Fibroblast of gingiva (primary cell): ENCODE measurements at regions not wholly inside any gene's neighbourhood (a gene's known extent, or its start where the extent isn't known, plus 50 kb on each side); places are given as distances from the start of the nearest gene placed in this dataset.

Experiments
- DNase-seq: peaks from one replicate; pipeline ENCODE4 v3.0.0-alpha.2; 2011; ENCODE audit warnings: low read depth

DNA sequence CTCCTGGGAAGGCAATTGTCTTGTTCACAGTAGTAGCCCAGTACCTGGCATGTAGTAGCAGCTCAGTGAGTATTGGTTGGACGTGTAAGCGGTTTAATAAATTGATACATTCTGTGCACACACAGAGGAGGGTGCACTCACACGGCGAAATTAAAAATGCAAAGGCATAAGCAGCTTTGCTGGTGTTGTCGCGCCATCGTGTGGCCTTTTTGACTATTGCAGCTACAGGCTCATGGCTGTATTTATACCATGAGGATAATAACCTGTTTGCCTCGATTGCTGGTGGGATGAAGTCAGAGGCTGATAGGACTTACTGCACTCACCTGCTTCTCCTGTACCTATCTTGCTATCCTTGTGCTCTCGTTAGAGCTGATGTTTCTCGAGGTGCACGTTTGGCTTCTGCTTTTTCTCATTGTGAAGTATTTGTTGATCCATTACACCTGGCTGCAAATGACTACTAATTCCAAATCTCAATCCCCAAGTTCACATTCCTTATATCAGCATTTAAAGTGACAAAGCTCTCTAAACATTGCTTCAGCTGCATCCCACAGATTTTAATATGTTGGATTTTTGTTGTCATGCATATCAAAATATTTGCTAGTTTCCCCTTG, 61.5 kb downstream of the TBXT start:
- DNase-seq = peak; percentile 50

GRCh38 chr6:166105341-166106075, 62.1 kb downstream of the TBXT start:
- no peak for DNase-seq

- DNase-seq = no peak
Measured at GRCh38 chr6:166104872-166105271, 62.8 kb downstream of the TBXT start.

DNA sequence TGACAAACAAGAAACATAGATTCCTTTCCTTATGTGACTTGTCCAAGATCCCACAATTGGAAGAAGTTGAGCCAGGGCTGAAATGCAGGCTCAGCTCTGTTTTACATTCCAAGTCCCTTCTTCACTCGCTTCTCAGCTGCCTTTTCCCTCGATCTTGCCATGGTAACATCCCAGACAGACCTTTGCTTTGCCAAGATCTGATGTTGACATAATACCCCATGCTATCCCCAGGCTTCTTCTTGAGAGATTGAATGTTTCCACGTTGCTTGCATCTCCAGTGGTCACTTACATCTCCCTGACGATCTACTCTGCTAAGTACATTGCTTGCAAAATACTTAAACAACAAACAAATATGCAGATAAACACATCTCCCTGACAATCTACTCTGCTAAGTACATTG, 63.5 kb downstream of the TBXT start:
- peak; percentile 68 for DNase-seq

DNA sequence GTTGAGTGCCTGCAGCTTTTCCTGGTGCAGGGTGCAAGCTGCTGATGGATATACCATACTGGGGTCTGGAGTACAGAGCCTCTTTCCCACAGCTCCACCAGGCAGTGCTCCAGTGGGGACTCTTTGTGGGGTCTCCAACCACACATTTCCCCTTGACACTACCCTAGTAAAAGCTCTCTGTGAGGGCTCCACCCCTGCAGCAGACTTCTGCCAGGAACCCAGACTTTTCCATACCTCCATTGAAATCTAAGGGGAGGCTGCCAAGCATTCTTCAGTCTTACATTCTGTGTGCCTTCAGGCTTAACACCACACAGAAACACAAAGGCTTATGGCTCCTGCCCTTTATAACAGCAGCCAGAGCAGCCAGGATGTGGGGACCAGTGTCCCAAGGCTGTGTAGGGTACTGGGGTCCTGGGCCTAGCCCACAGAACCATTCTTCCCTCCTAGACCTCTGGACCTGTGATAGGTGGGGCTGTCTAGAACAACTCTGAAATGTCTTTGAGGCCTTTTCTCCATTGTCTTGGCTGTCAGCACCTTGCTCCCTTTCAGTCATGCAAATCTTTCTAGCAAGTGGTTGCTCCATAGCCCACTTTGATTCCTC, 65.7 kb downstream of the TBXT start:
- DNase-seq = no peak

DNA sequence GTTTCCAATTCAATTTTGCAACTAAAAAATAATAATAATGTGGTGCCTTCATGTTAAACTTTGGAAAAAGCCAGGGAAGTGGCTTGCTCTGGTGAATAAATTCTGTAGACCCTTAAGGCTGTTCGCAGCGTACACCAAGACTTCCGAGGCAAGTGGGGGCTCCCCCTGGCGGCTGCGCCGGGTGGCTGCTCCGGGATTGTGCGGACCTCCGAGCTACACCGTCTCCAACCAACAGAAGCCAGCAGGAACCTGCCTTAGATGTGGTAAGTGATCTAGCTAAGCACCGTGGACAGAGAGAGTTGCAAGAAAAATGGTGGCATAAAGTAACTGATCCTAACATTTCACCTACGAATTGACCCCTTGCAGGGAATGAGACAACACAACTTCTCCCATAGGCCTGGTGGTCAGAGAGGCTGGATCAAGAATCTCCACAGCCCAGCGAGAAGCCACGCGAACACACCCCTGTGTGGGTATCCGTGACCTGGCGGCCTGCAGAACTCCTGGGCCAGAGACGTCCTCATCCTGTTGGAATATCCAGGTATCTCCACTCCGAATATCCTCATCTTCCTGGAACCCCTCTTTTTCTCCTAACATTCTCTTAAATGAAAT, 69.6 kb downstream of the TBXT start:
- peak; percentile 69 for DNase-seq

DNA sequence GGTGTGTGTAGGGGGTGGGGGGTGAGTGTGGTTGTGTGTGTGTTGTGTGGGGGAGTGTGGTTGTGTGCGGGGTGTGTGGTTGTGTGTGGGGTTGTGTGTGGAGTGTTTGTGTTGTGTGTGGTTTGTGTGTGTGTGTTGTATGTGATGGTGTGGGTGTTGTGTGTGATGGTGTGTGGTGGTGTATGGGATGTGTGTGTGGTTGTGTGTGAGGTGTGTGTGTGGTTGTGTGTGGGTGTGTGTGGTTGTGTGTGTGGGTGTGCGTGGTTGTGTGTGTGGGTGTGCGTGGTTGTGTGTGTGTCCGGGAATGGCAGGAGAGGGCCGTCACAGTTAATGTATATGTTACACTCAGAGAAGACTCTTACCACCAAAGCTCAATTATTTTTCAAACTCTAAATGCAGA, 79.8 kb downstream of the TBXT start:
- DNase-seq = no peak

GRCh38 chr6:166087246-166087645, 80.4 kb downstream of the TBXT start:
- DNase-seq = no peak

DNA sequence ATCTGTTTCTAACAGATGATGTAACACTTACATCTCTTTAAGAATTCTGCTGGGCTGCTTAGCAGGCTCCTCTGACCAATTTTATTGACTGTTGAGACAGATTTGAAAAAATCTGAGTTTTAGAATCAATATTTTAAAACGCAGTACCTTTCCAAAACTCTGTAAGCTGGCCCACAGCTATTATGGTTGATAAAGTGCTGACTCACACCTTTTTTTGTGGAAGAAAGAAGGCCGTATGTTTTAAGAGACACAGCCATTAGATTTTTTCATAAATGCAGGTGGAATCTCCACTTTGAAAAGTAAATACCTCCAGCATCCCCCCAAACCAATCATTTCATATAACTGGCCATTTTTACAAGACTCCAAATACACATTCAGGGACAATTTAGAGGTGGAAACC, 82.2 kb downstream of the TBXT start:
- DNase-seq = no peak

- DNase-seq = no peak
Measured at GRCh38 chr6:166084951-166085350, 82.7 kb downstream of the TBXT start.

- DNase-seq = no peak
Measured at GRCh38 chr6:166079841-166080240, 87.8 kb downstream of the TBXT start.

- DNase-seq = peak; percentile 87
Measured at GRCh38 chr6:166078294-166078693, 89.4 kb downstream of the TBXT start.

GRCh38 chr6:166076625-166077024, 91.0 kb downstream of the TBXT start:
- no peak for DNase-seq

DNA sequence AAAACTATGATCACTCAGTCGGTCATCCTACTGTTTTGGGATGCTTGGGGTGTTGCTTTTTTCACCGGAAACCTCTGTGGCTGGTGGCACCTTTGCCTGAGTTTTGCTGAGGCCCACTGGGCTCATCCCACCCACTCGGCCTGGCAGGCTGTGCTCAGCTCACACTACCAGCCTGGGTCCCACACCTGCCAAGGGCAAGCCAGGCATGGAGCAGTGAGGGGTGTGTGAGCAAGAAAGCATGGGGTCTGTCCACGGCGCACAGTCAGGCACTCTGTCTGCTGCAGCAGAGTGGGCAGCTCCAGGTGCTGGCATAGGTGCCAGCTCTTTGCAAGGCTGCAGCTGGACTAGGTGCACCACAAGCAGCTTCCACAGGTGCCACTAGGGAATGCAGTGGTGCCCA, 91.7 kb downstream of the TBXT start:
- DNase-seq = no peak

DNA sequence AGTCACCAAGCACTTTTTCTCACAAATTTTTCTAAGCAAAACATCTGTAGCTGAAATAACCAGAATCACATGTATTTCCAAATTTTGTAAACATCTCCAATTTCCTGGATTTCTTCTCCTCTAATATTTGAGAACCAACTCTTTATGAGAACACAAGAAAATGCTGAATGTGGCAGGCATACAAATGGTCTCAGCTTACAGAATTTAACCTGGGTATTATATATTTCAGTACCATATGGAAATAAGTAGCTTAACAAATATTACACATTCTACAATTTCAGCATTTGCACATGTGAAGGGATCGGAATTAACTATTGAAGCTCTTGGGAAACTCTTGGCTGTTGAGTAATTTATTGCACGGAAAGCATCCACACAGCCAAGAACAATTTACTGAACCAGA, 92.5 kb downstream of the TBXT start:
- DNase-seq = peak; percentile 86

GRCh38 chr6:166073082-166073481, 94.6 kb downstream of the TBXT start:
- DNase-seq = no peak

DNA sequence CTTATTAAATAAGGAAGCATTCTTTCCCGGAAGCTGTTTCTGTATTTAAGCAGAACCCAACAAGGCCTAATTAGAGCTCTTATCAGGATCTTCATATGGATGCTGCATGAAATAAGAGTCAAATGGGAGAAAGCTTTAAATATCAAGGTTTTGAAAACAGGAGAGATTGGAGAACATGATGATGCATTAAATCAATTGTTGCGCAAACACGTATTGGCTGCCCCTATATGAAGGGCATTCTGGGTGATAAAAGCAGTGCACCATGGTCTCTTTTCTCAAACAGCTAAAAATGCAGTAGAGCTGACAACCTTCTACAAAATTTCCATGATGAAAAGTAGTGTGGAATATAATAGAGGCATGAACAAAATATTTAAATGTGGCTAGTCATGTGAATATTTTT, 98.9 kb downstream of the TBXT start:
- no peak for DNase-seq

- no peak for DNase-seq
Measured at GRCh38 chr6:166058064-166058739, 109.4 kb downstream of the TBXT start.

DNA sequence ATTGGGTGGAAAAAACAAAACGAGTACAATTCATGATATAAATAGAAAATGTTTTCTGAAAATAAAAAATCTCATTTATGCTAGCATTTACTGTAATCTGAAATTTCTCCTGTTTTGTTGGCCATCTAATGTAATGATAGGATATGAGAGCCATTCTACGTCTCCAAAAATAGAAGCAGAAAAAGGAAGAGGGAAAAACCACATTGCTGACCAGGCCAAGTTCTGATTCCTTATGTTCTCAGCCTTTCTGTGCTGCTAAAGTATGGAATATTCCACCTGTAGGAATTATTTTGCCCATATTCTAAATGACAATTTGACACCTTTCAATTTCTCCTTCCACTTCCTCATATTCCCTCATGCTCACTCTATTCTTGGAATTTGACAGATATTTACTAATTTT, 110.2 kb downstream of the TBXT start:
- DNase-seq = no peak

- DNase-seq = peak; percentile 18
Measured at GRCh38 chr6:166056637-166057036, 111.0 kb downstream of the TBXT start.

DNA sequence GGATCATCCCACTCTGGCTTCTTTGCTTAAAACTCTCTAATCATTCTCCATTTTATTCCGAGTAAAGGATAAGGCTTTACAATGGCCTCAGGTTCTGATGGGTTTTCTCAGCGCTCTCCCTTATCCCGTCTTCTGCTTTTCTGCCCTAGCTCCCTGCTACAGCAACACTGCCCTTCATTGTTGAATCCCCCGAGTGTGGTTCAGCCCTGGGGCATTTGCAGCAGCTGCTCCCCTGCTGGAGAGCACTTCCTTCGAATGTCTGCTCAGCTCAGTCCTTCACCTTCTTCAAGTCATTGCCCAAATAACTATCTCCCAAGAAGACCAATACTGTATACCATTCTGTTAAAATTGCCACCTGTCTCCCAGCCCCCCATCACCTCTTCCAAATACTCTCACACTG, 111.8 kb downstream of the TBXT start:
- no peak for DNase-seq

DNA sequence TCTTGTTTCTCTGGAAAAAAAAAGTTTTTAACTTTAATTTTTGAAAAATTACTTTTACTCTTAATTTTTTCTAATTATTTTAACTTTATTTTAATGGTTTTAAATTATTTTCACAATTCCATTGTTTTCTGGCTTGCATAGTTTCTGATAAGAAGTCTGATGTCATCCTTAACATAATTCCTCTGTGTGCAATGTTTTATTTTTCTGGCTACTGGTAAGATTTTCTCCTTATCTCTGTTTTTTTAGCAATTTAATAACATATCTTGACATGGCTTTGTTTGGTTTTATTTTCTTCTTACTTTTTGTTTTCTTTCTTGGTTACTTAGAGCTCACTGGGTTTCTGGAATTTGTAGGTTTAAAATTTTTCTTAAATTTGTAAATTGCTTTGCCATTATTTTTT, 114.8 kb downstream of the TBXT start:
- DNase-seq = no peak

DNA sequence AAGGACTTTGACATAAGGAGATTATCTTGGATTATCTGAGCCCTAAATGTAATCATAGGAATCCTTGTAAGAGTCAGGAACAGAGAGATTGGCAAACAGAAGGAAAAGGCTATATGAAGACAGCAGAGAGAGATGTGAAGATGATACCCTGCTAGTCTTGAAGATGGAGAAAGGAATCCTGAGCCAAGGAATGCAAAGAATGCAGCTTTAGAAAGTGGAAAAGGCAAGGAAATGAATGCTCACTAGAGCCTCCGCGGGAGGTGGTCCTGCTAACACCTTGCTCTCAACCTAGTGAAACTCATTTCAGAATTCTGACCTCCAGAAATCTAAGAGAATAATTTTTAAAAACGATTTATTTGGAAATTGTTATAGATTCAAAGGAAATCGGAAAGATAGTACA, 117.1 kb downstream of the TBXT start:
- DNase-seq = no peak
